Endothelial cell of umbilical vein (primary cell): ENCODE measurements at regions not wholly inside any gene's neighbourhood (a gene's known extent, or its start where the extent isn't known, plus 50 kb on each side); places are given as distances from the start of the nearest gene placed in this dataset.

ENCODE experiments used
- EZH2 ChIP-seq: IDR thresholded peaks from 2 replicates; pipeline ENCODE4 v1.6.1; 2012; ENCODE audit warnings: borderline replicate concordance, low read depth, mild to moderate bottlenecking, moderate library complexity, low read length, inconsistent platforms; ENCODE audit not compliant: severe bottlenecking
- FOS ChIP-seq: IDR thresholded peaks from 2 replicates; pipeline ENCODE4 v1.6.1; 2011; ENCODE audit warnings: mild to moderate bottlenecking, low read length, moderate library complexity, borderline replicate concordance; ENCODE audit not compliant: insufficient read depth
- GATA2 ChIP-seq: IDR thresholded peaks from 2 replicates; pipeline ENCODE4 v1.7.0; 2011; ENCODE audit warnings: low read depth, mild to moderate bottlenecking, moderate library complexity, mixed read lengths, low read length; ENCODE audit not compliant: insufficient read length, insufficient read depth
- JUN ChIP-seq: IDR thresholded peaks from 2 replicates; pipeline ENCODE4 v1.6.1; 2011; ENCODE audit warnings: borderline replicate concordance, low read depth; ENCODE audit not compliant: insufficient read length, insufficient read depth
- MYC ChIP-seq: IDR thresholded peaks from one replicate; pipeline ENCODE4 v1.6.1; 2011; ENCODE audit warnings: mild to moderate bottlenecking, low read depth, low read length
- POLR2A ChIP-seq: IDR thresholded peaks from 2 replicates; pipeline ENCODE4 v1.6.1; 2012; ENCODE audit warnings: low read depth, mild to moderate bottlenecking, control low read depth, low read length
- POLR2AphosphoS5 ChIP-seq: IDR thresholded peaks from 2 replicates; pipeline ENCODE4 v1.6.1; 2012; ENCODE audit warnings: low read depth, mild to moderate bottlenecking, control low read depth, low read length, moderate library complexity; ENCODE audit not compliant: insufficient read depth
- TF ChIP-seq, protein P1 (sequence below): IDR thresholded peaks from 2 replicates; pipeline ENCODE4 v1.6.1; 2011; ENCODE audit not compliant: insufficient read depth, insufficient read length
- TF ChIP-seq, protein P2 (sequence below), 2 donors: IDR thresholded peaks; 1 replicate in 1 of 2; 2 replicates in 1 of 2; pipeline ENCODE4 v1.5.1; 2011; ENCODE audit warnings: low read length in 2 of 2, mild to moderate bottlenecking in 2 of 2, moderate library complexity in 2 of 2, control low read depth in 1 of 2, inconsistent platforms in 1 of 2, low read depth in 1 of 2; ENCODE audit not compliant: insufficient read depth in 1 of 2; ENCODE audit errors: extremely low read depth in 1 of 2

DNA sequence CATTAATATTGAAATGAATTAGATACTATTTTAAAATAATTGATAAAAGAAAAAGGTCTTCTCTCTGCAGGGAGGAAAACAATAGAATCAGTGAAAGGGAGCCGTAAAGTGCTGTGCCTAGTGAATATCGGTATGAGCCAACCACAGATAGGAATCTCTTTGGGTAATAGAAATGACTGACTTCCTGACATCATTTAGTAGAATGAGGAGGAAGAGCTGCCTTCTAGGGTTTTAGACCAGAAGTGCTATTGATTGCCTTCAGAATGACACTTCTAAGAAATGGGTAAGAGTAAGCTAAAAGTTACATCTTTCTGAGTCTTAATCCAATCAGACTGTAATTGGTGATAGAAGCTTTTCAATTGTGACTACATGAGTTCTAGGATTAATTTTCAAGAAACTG lies 134.0 kb upstream of the MAP9 start:
- TF ChIP-seq, protein P1, sequence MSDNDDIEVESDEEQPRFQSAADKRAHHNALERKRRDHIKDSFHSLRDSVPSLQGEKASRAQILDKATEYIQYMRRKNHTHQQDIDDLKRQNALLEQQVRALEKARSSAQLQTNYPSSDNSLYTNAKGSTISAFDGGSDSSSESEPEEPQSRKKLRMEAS = no peak
- TF ChIP-seq, protein P2, sequence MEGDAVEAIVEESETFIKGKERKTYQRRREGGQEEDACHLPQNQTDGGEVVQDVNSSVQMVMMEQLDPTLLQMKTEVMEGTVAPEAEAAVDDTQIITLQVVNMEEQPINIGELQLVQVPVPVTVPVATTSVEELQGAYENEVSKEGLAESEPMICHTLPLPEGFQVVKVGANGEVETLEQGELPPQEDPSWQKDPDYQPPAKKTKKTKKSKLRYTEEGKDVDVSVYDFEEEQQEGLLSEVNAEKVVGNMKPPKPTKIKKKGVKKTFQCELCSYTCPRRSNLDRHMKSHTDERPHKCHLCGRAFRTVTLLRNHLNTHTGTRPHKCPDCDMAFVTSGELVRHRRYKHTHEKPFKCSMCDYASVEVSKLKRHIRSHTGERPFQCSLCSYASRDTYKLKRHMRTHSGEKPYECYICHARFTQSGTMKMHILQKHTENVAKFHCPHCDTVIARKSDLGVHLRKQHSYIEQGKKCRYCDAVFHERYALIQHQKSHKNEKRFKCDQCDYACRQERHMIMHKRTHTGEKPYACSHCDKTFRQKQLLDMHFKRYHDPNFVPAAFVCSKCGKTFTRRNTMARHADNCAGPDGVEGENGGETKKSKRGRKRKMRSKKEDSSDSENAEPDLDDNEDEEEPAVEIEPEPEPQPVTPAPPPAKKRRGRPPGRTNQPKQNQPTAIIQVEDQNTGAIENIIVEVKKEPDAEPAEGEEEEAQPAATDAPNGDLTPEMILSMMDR (IDR thresholded peaks at IDR 0.05; ENCODE audit: extremely low read depth in 1 of 2, insufficient read depth in 1 of 2, low read depth in 1 of 2, low read length in 2 of 2) = no peak
- TF ChIP-seq EZH2 = no peak
- no peak for TF ChIP-seq JUN
- no peak for TF ChIP-seq POLR2A
- TF ChIP-seq MYC = no peak
- TF ChIP-seq POLR2AphosphoS5 = no peak
- no peak for TF ChIP-seq FOS
- no peak for TF ChIP-seq GATA2
